Skeletal muscle tissue (tissue), 3 donors: ENCODE measurements at regions not wholly inside any gene's neighbourhood (a gene's known extent, or its start where the extent isn't known, plus 50 kb on each side); places are given as distances from the start of the nearest gene placed in this dataset.

ENCODE experiments used
- H3K27ac ChIP-seq: one replicate; pipeline ENCODE4 v1.7.0; 2013; ENCODE audit warnings: mild to moderate bottlenecking, low read depth, low read length, inconsistent platforms
- H3K27me3 ChIP-seq, 3 donors: one replicate each; pipeline ENCODE4 v1.7.0; 2013; ENCODE audit warnings: low read length in 3 of 3; ENCODE audit not compliant: control insufficient read depth in 3 of 3, insufficient read depth in 3 of 3
- H3K36me3 ChIP-seq, 3 donors: one replicate each; pipeline ENCODE4 v1.7.0; 2013; ENCODE audit warnings: low read length in 3 of 3; ENCODE audit not compliant: control insufficient read depth in 3 of 3, insufficient read depth in 3 of 3
- H3K4me1 ChIP-seq, 3 donors: one replicate each; pipeline ENCODE4 v1.7.0; 2013; ENCODE audit warnings: low read length in 3 of 3, mild to moderate bottlenecking in 3 of 3; ENCODE audit not compliant: control insufficient read depth in 3 of 3, insufficient read depth in 3 of 3
- H3K4me3 ChIP-seq, 3 donors: one replicate each; pipeline ENCODE4 v1.7.0; 2013; ENCODE audit warnings: low read length in 3 of 3
- H3K9ac ChIP-seq, 3 donors: one replicate each; pipeline ENCODE4 v1.7.0; 2013; ENCODE audit warnings: low read length in 3 of 3, mild to moderate bottlenecking in 3 of 3, moderate library complexity in 2 of 3, low read depth in 1 of 3
- H3K9me3 ChIP-seq, 3 donors: one replicate each; pipeline ENCODE4 v1.7.0; 2013; ENCODE audit warnings: low read length in 3 of 3; ENCODE audit not compliant: control insufficient read depth in 3 of 3
- donor health status: Osteomylitis.

DNA sequence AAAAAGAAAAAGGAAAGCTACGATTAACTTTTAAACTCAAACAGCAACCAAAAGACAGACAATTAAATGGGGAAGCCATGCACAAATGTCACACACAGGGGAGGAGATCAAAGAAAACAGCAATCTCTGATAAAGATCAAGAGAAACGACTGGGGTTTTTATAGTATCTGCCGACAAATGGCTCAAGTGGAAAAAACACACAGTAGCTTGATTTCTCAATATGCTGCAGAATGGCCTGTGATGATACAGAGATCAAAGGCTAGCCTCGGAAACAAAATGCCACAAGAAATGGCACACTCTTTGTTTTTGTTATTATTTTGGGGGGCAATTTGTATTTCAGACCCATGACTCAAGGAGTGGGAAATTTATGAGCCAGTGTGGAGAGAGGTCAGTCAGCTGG lies 126.1 kb downstream of the TEX36 start:
- H3K27ac ChIP-seq, result no peak overlapping the region
- H3K27me3 ChIP-seq, result peaks cover 2 to 17% (median 3%) of the 10 kb centered on the region in 3 donors
- no peak overlapping the region for H3K9ac ChIP-seq
- H3K9me3 ChIP-seq, result peaks cover 5 to 7% (median 5%) of the 10 kb centered on the region in 3 donors
- no peak overlapping the region for H3K4me3 ChIP-seq
- H3K36me3 ChIP-seq, result no peaks in the 10 kb centered on the region
- no peaks in the 10 kb centered on the region for H3K4me1 ChIP-seq

DNA sequence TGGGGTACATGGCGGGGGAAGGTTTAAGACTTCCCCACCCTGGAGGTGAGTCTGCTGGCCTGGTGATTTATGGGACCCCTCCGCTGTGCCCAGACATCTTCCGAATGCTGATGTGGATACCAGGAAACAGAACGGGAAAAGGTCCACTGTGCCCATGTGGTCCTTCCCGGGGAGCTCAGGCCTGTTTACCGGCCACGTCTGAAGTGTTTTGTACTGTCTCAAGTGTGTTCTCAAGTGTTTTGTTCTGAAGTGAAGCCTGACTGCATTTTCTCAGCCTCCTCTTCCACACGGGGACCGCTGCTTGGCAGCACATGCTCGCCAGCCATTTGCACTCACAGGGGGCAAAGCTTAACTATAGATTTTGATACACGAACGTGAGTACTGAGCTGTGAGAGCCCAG lies 127.2 kb downstream of the TEX36 start:
- Histone ChIP-seq H3K9ac (no peak overlapping the region), H3K9me3 (peaks cover 5 to 7% (median 5%) of the 10 kb centered on the region in 3 donors), H3K36me3 (no peaks in the 10 kb centered on the region), H3K4me3 (no peak overlapping the region), H3K27me3 (peaks cover 5 to 17% (median 6%) of the 10 kb centered on the region in 3 donors), H3K27ac (no peak overlapping the region), H3K4me1 (no peaks in the 10 kb centered on the region)

DNA sequence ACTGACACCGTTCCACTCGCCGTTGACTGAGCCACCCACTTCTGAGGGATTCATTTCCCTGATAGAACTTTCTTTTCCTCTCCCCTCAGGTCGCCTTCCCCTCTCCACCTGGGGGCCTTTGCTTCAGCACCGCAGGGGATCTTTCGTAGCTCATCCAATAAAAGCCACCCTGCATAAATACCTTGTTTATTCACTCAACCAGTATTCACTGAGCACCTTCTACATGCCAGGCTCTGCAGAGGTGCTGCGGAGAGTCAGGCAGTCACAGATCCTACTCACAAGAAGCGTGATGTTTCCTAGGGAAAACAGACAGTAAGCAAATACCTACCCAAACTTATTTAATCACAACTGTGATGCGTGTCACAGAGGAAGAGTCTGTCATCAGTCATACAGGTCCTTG lies 127.7 kb downstream of the TEX36 start:
- Histone ChIP-seq H3K27me3 (peaks cover 6 to 20% (median 7%) of the 10 kb centered on the region in 3 donors), H3K36me3 (no peaks in the 10 kb centered on the region), H3K4me3 (no peak overlapping the region)

DNA sequence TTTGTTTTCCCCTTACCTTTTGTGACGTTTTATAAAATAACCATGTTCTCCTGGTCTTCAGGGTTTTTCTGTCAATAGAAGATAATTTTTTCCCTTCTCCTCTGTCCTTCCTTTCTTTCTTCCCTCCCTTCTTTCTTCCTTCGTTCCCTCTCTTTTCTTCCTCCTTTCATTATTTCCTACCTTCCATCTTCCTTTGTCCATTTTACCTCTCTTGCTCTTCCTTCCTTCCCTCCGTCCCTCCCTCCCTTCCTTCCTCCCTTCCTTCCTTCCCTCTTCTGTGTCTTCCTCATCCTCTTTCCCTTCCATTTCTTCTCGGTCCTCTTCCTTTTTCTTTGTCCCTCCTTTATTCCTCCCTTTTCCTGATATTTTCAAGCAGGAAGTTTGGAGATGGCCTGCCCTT lies 128.2 kb downstream of the TEX36 start:
- H3K36me3 ChIP-seq, result no peaks in the 10 kb centered on the region
- no peak overlapping the region for H3K27ac ChIP-seq
- H3K9me3 ChIP-seq, result peaks cover 5 to 7% (median 5%) of the 10 kb centered on the region in 3 donors
- H3K4me3 ChIP-seq, result no peak overlapping the region
- no peaks in the 10 kb centered on the region for H3K4me1 ChIP-seq
- H3K27me3 ChIP-seq, result peaks cover 6 to 21% (median 7%) of the 10 kb centered on the region in 3 donors
- no peak overlapping the region for H3K9ac ChIP-seq

More for the DNA sequence above, 127.7 kb downstream of the TEX36 start:
- no peak overlapping the region for H3K9ac ChIP-seq
- peaks cover 5 to 7% (median 5%) of the 10 kb centered on the region in 3 donors for H3K9me3 ChIP-seq
- no peaks in the 10 kb centered on the region for H3K4me1 ChIP-seq
- no peak overlapping the region for H3K27ac ChIP-seq

DNA sequence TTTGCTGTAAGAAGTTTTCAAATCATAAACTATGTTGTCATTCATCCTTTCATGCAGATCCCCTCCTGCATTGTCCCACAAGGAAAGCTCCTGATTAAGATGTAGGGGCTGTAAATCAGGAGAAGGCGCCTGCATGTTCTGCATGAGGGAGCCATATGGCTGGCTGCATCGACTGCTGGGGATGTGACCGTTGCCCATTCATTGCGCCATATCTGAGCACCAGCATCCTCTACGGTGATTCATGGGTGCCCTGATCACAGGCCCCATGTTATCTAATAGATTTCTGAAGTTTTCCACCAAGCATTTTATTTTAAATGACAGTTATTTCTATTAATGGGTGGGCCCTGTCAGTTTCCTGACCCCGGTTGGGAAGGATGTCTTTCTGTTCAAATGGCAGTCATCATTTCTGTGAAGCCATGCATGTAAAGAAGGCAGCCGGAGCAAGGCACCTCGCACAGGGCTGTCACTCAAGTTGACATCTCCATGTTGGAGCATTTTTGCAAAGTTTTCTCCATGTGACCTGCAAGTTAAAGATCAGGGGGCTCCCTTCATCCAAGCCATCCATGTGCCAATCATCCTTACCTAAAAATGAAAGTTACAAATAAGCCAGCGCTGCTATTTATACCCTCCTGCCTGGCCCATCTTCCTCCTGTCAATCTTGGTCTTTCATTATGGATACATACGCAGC lies 128.8 kb downstream of the TEX36 start:
- H3K36me3 ChIP-seq, result no peaks in the 10 kb centered on the region
- no peak overlapping the region for H3K4me3 ChIP-seq
- H3K9ac ChIP-seq, result no peak overlapping the region
- H3K27ac ChIP-seq, result no peak overlapping the region
- peaks cover 6 to 25% (median 7%) of the 10 kb centered on the region in 3 donors for H3K27me3 ChIP-seq
- no peaks in the 10 kb centered on the region for H3K4me1 ChIP-seq
- peaks cover 5 to 7% (median 5%) of the 10 kb centered on the region in 3 donors for H3K9me3 ChIP-seq

DNA sequence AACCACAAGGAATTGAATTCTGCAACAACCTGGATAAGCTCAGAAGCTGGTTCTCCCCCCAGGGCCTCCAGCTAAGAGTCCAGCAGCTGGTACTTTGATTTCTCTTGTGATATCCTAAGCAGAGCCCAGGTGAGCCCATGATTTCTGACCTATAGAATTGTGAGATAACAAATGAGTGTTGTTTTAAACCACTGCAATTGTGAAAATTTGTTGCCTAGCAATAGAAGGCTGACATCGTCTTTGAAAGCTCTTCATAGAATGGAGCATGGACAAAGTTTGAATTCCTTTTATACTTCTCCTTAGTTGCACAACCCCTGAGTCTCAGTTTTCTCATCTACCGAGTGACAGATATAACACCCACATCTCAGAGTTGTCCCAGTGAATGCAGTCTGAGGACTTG lies 129.9 kb downstream of the TEX36 start:
- H3K27ac ChIP-seq, result no peak overlapping the region
- H3K4me1 ChIP-seq, result no peaks in the 10 kb centered on the region
- H3K36me3 ChIP-seq, result no peaks in the 10 kb centered on the region
- H3K9ac ChIP-seq, result no peak overlapping the region
- H3K27me3 ChIP-seq, result peaks cover 6 to 25% (median 7%) of the 10 kb centered on the region in 3 donors
- peaks cover 5 to 7% (median 5%) of the 10 kb centered on the region in 3 donors for H3K9me3 ChIP-seq
- H3K4me3 ChIP-seq, result no peak overlapping the region

DNA sequence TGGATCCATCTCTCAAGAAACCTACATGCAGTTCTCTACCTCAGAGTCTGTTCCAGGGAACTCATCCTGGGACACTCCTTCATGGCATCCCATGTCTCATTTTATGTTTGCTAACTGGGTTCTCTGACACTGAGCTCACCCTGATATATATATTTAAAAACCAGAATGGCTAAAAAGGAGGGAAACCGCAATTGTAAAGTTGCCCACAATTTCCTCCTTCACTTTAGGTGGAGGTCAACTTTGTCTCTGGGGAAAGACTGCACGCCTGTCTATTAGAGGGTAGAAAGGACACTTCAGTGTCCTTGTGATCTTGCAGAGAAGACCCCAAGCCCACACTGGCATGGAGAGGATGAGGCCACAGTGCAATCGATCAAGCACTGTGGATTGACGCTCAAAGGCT lies 131.7 kb downstream of the TEX36 start:
- H3K36me3 ChIP-seq, result no peaks in the 10 kb centered on the region

DNA sequence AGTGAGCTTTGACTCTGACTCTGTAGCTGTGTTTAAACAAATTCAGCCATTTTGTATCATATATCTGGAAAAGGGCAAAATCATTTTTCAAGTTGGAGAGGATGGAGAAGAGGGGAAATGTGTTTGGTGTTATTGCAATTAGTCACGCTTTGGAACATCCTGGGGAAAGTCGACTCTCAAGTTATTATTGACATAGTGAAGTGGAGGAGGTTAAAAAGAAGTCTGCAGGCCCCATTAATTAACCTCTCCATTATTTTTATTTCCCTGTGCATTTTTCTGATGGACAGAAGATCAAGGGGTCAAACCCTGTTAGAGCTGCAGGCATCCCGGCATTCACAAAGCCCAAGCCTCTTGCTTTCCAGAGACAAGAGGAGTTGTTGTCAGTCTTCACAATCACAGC lies 132.6 kb downstream of the TEX36 start:
- H3K9me3 ChIP-seq, result peaks cover 5 to 7% (median 5%) of the 10 kb centered on the region in 3 donors
- H3K27me3 ChIP-seq, result peaks cover 3 to 12% (median 7%) of the 10 kb centered on the region in 3 donors
- H3K4me3 ChIP-seq, result no peak overlapping the region
- H3K4me1 ChIP-seq, result no peaks in the 10 kb centered on the region
- no peak overlapping the region for H3K27ac ChIP-seq
- no peak overlapping the region for H3K9ac ChIP-seq
- no peaks in the 10 kb centered on the region for H3K36me3 ChIP-seq

More for the DNA sequence above, 131.7 kb downstream of the TEX36 start:
- Histone ChIP-seq H3K4me1 (no peaks in the 10 kb centered on the region), H3K27ac (no peak overlapping the region), H3K9ac (no peak overlapping the region), H3K27me3 (peaks cover 3 to 18% (median 7%) of the 10 kb centered on the region in 3 donors), H3K4me3 (no peak overlapping the region), H3K9me3 (peaks cover 5 to 7% (median 5%) of the 10 kb centered on the region in 3 donors)

DNA sequence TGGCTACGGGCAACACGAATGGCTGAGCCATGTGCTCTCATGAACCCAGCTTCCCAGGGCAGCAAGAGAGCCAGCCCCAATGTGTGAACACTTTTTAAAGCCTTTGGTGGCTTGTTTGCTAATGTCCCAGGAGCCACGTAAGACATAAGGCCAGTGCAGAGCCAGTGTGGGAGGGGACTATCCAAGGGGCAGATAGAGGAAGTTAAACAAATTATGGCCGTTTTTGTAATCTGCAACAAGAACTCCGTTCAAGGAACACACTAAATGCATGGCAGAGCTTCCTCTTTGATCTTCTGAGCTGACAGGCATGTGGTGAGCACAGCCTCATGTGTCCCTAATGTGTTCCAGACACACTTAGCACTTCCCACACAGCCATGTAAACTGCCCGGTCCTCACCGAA lies 133.3 kb downstream of the TEX36 start:
- no peak overlapping the region for H3K4me3 ChIP-seq
- H3K9ac ChIP-seq, result no peak overlapping the region
- no peaks in the 10 kb centered on the region for H3K36me3 ChIP-seq
- H3K9me3 ChIP-seq, result peaks cover 5 to 7% (median 5%) of the 10 kb centered on the region in 3 donors
- peaks cover 3 to 9% (median 5%) of the 10 kb centered on the region in 3 donors for H3K27me3 ChIP-seq
- H3K4me1 ChIP-seq, result no peaks in the 10 kb centered on the region
- H3K27ac ChIP-seq, result no peak overlapping the region

DNA sequence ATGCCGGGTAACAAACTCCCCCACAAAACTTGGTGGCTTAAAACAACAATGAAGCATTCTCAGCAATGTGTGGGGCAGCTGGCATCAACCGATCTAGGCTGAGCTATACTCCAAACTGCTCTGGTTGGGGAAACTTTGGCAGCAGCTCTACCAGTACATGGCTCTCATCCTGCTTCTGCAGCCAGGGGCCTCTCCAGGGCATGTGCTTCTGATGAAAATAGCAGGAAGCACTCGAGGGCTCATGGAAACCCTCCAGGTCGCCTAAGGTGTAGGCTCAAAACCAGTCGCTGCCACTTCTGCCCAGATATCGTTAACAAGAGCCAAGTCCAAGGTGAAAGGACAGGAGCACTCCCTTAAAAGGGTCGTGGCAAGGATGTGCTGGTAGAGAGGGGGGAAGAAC lies 134.1 kb downstream of the TEX36 start:
- Histone ChIP-seq H3K27me3 (peaks cover 3 to 12% (median 5%) of the 10 kb centered on the region in 3 donors), H3K4me3 (no peak overlapping the region), H3K4me1 (peaks cover 2 to 5% (median 2%) of the 10 kb centered on the region in 3 donors), H3K9me3 (peaks cover 5 to 7% (median 5%) of the 10 kb centered on the region in 3 donors), H3K36me3 (no peaks in the 10 kb centered on the region), H3K9ac (no peak overlapping the region), H3K27ac (no peak overlapping the region)
